SK-N-SH treated with all-trans-retinoic acid at 6 μM for 48 hours (cell line): ENCODE measurements at regions not wholly inside any gene's neighbourhood (a gene's known extent, or its start where the extent isn't known, plus 50 kb on each side); places are given as distances from the start of the nearest gene placed in this dataset.

Experiments used
- ARNTL ChIP-seq: fragments of 450-650 bp; formaldehyde crosslinking; IDR thresholded peaks from 2 replicates; pipeline ENCODE4 v1.5.0; 2020; ENCODE audit warnings: low read depth, mild to moderate bottlenecking, moderate library complexity, borderline replicate concordance
- BACH2 ChIP-seq: fragments of 250-450 bp; sonication (Bioruptor Pico); IDR thresholded peaks from 2 replicates; pipeline ENCODE4 v1.9.0; 2021; ENCODE audit warnings: mild to moderate bottlenecking, borderline replicate concordance
- CSDC2 ChIP-seq: fragments of 250-450 bp; sonication (Bioruptor Pico); IDR thresholded peaks from 2 replicates; pipeline ENCODE4 v1.5.0; 2020; ENCODE audit warnings: mild to moderate bottlenecking, moderate library complexity
- ESRRG ChIP-seq: fragments of 250-450 bp; sonication (Bioruptor Pico); IDR thresholded peaks from 2 replicates; pipeline ENCODE4 v1.6.1; 2021; ENCODE audit warnings: mild to moderate bottlenecking
- RARB ChIP-seq: fragments of 250-450 bp; sonication (Bioruptor Pico); IDR thresholded peaks from 2 replicates; pipeline ENCODE4 v1.8.0; 2021; ENCODE audit warnings: mild to moderate bottlenecking, moderate library complexity
- TOX ChIP-seq: fragments of 250-450 bp; sonication (Bioruptor Pico); IDR thresholded peaks from 2 replicates; pipeline ENCODE4 v1.8.0; 2021; ENCODE audit warnings: mild to moderate bottlenecking, moderate library complexity, borderline replicate concordance
- ZFP30 ChIP-seq: fragments of 450-650 bp; formaldehyde crosslinking; IDR thresholded peaks from 2 replicates; pipeline ENCODE4 v1.5.0; 2022; ENCODE audit warnings: mild to moderate bottlenecking, moderate library complexity
- ZNF565 ChIP-seq: fragments of 450-650 bp; formaldehyde crosslinking; conservative IDR thresholded peaks from 2 replicates; pipeline ENCODE4 v1.5.0; 2020; ENCODE audit warnings: low read depth, mild to moderate bottlenecking, moderate library complexity
- TF ChIP-seq, protein P1 (sequence below): fragments of 250-450 bp; sonication (Bioruptor Pico); IDR thresholded peaks from 2 replicates; pipeline ENCODE4 v1.5.1; 2020; ENCODE audit warnings: low read depth, mild to moderate bottlenecking, moderate library complexity
- TF ChIP-seq, protein P2 (sequence below): fragments of 250-450 bp; sonication (Bioruptor Pico); IDR thresholded peaks from 2 replicates; pipeline ENCODE4 v1.5.1; 2021; ENCODE audit warnings: mild to moderate bottlenecking, moderate library complexity
- TF ChIP-seq, protein P3 (sequence below): fragments of 250-450 bp; sonication (Bioruptor Pico); IDR thresholded peaks from 2 replicates; pipeline ENCODE4 v1.8.0; 2021; ENCODE audit warnings: low read depth, mild to moderate bottlenecking, moderate library complexity, borderline replicate concordance

DNA sequence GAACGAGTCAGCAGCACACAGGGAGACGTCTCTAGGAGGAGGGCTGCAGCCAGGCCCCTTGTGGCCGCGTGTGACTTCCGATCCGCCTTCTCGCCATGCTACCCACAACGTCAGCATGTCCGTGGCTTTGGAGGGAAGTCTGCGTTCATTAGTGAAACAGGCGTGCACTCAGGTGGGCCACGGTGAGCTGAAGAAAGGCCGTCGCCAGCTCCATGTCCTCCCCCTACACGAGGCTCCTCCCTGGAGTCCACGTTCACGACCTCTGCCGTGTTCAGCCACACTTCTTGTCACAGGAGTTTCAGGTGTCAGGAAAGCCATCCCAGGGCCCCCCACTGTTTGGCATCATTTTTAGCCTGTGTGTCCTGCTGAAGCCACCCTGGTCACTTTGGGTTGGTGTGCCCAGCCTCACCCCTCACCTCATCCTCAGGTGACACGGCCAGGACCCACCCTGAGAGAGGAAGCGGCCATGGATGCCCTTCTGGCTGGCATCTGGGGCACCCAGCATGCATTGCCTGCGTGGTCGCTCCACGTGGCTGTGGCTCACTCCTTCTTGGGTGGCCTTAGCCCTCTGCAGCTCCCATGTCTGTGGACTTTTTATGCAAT is 310.6 kb upstream of the SHH start:
- TF ChIP-seq CSDC2 (CRISPR knock-in tag) (no peak), ARNTL (CRISPR knock-in tag) (no peak), ZNF565 (CRISPR knock-in tag) (no peak), ZFP30 (CRISPR knock-in tag) (no peak), TOX (CRISPR knock-in tag) (no peak), RARB (CRISPR knock-in tag) (no peak), ESRRG (no peak), BACH2 (no peak)
- TF ChIP-seq, protein P1, sequence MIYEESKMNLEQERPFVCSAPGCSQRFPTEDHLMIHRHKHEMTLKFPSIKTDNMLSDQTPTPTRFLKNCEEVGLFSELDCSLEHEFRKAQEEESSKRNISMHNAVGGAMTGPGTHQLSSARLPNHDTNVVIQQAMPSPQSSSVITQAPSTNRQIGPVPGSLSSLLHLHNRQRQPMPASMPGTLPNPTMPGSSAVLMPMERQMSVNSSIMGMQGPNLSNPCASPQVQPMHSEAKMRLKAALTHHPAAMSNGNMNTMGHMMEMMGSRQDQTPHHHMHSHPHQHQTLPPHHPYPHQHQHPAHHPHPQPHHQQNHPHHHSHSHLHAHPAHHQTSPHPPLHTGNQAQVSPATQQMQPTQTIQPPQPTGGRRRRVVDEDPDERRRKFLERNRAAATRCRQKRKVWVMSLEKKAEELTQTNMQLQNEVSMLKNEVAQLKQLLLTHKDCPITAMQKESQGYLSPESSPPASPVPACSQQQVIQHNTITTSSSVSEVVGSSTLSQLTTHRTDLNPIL (CRISPR knock-in tag), result no peak
- TF ChIP-seq, protein P2, sequence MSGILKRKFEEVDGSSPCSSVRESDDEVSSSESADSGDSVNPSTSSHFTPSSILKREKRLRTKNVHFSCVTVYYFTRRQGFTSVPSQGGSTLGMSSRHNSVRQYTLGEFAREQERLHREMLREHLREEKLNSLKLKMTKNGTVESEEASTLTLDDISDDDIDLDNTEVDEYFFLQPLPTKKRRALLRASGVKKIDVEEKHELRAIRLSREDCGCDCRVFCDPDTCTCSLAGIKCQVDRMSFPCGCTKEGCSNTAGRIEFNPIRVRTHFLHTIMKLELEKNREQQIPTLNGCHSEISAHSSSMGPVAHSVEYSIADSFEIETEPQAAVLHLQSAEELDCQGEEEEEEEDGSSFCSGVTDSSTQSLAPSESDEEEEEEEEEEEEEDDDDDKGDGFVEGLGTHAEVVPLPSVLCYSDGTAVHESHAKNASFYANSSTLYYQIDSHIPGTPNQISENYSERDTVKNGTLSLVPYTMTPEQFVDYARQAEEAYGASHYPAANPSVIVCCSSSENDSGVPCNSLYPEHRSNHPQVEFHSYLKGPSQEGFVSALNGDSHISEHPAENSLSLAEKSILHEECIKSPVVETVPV (CRISPR knock-in tag), result no peak
- TF ChIP-seq, protein P3, sequence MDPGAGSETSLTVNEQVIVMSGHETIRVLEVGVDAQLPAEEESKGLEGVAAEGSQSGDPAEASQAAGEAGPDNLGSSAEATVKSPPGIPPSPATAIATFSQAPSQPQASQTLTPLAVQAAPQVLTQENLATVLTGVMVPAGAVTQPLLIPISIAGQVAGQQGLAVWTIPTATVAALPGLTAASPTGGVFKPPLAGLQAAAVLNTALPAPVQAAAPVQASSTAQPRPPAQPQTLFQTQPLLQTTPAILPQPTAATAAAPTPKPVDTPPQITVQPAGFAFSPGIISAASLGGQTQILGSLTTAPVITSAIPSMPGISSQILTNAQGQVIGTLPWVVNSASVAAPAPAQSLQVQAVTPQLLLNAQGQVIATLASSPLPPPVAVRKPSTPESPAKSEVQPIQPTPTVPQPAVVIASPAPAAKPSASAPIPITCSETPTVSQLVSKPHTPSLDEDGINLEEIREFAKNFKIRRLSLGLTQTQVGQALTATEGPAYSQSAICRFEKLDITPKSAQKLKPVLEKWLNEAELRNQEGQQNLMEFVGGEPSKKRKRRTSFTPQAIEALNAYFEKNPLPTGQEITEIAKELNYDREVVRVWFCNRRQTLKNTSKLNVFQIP (CRISPR knock-in tag), result no peak
